Testis (tissue), 2 donors: ENCODE measurements at regions not wholly inside any gene's neighbourhood (a gene's known extent, or its start where the extent isn't known, plus 50 kb on each side); places are given as distances from the start of the nearest gene placed in this dataset.

Experiments
- DNase-seq: peaks from one replicate; pipeline ENCODE4 v3.0.0-alpha.2; 2019
- H3K27ac ChIP-seq, 2 donors: fragments of 200-600 bp; sonication (generic); one replicate each; pipeline ENCODE4 v1.5.1; 2019
- H3K27me3 ChIP-seq: fragments of 200-600 bp; sonication (generic); one replicate; pipeline ENCODE4 v1.5.1; 2019
- H3K36me3 ChIP-seq: fragments of 200-600 bp; sonication (generic); one replicate; pipeline ENCODE4 v1.5.1; 2017; ENCODE audit warnings: low read depth; ENCODE audit errors: missing control alignments
- H3K4me1 ChIP-seq: fragments of 200-600 bp; sonication (generic); one replicate; pipeline ENCODE4 v1.5.1; 2019
- H3K4me3 ChIP-seq, 2 donors: fragments of 200-600 bp; sonication (generic); one replicate each; pipeline ENCODE4 v1.5.1; 2017 to 2019
- H3K9me3 ChIP-seq: fragments of 200-600 bp; sonication (generic); one replicate; pipeline ENCODE4 v1.5.1; 2017
- CTCF ChIP-seq, 3 experiments: fragments of 450-650 bp in 2 of 3; fragments of 200-600 bp in 1 of 3; sonication (generic) in 1 of 3; IDR thresholded peaks; one replicate each; pipeline ENCODE4 v1.5.1; 2016 to 2019; ENCODE audit warnings: antibody characterized with exemption in 3 of 3, mild to moderate bottlenecking in 2 of 3, moderate library complexity in 1 of 3
- POLR2A ChIP-seq: fragments of 450-650 bp; IDR thresholded peaks from one replicate; pipeline ENCODE4 v1.6.1; 2017; ENCODE audit warnings: antibody characterized with exemption, mild to moderate bottlenecking, moderate library complexity
- WGBS, 2 donors: methylation state at CpG; one replicate each; pipeline ENCODE4 v1.1.5; 2018; 5-methylcytosine and 5-hydroxymethylcytosine counted together
- intact Hi-C: fragments of 100-400 bp; cut with DNase I; formaldehyde crosslinking; loops from one replicate; pipeline ENCODE4 v1.15.1; 2023; ENCODE audit warnings: low total_unique reads

GRCh38 chr6:51550243-51550642 is 537.2 kb downstream of the PKHD1 start:
- intact Hi-C loops, result no loop called here
- Histone ChIP-seq H3K9me3 (no peaks in the 10 kb centered on the region), H3K27ac (no peak overlapping the region), H3K4me1 (no peaks in the 10 kb centered on the region), H3K4me3 (no peak overlapping the region), H3K36me3 (no peaks in the 10 kb centered on the region), H3K27me3 (no peaks in the 10 kb centered on the region)
- WGBS, 2 donors, result 57 to 58% methylated on average over 1 of the region's 1 CpG
- DNase-seq, result no peak
- TF ChIP-seq POLR2A, result no peak
- TF ChIP-seq CTCF (IDR thresholded peaks at IDR 0.05), result no peak

- intact Hi-C loops, result no loop called here
- H3K36me3 ChIP-seq, result no peaks in the 10 kb centered on the region
- H3K9me3 ChIP-seq, result no peaks in the 10 kb centered on the region
- H3K27ac ChIP-seq, result no peak overlapping the region
- no peaks in the 10 kb centered on the region for H3K4me1 ChIP-seq
- TF ChIP-seq CTCF (IDR thresholded peaks at IDR 0.05), result no peak
- TF ChIP-seq POLR2A, result no peak
- no peak overlapping the region for H3K4me3 ChIP-seq
- DNase-seq, result no peak
- H3K27me3 ChIP-seq, result no peaks in the 10 kb centered on the region
- WGBS, 2 donors, result 60 to 70% methylated on average over 3 of the region's 3 CpGs
Observed at GRCh38 chr6:51552435-51552834, 535.0 kb downstream of the PKHD1 start.

GRCh38 chr6:51553246-51554015 is 534.0 kb downstream of the PKHD1 start:
- Histone ChIP-seq H3K4me1 (no peaks in the 10 kb centered on the region), H3K36me3 (no peaks in the 10 kb centered on the region), H3K27me3 (no peaks in the 10 kb centered on the region), H3K27ac (no peak overlapping the region), H3K9me3 (no peaks in the 10 kb centered on the region), H3K4me3 (no peak overlapping the region)
- intact Hi-C loops, result no loop called here
- no peak for TF ChIP-seq CTCF (IDR thresholded peaks at IDR 0.05)
- DNase-seq, result no peak
- WGBS, 2 donors, result 69 to 71% methylated on average over 12 to 19 of the region's 19 CpGs

- Histone ChIP-seq H3K9me3 (no peaks in the 10 kb centered on the region), H3K27me3 (no peaks in the 10 kb centered on the region), H3K27ac (no peak overlapping the region), H3K4me1 (no peaks in the 10 kb centered on the region), H3K4me3 (no peak overlapping the region), H3K36me3 (no peaks in the 10 kb centered on the region)
- DNase-seq, result no peak
- no peak for TF ChIP-seq POLR2A
- no peak for TF ChIP-seq CTCF (IDR thresholded peaks at IDR 0.05)
- intact Hi-C loops, result no loop called here
- 66 to 76% methylated on average over 3 of the region's 3 CpGs for WGBS, 2 donors
Observed at GRCh38 chr6:51554029-51554428, 533.4 kb downstream of the PKHD1 start.

- WGBS, 2 donors, result 63 to 79% methylated on average over 2 of the region's 2 CpGs
- Histone ChIP-seq H3K27ac (no peak overlapping the region), H3K9me3 (no peaks in the 10 kb centered on the region), H3K4me1 (no peaks in the 10 kb centered on the region), H3K36me3 (no peaks in the 10 kb centered on the region), H3K27me3 (no peaks in the 10 kb centered on the region), H3K4me3 (no peak overlapping the region)
- TF ChIP-seq POLR2A (no peak), CTCF (IDR thresholded peaks at IDR 0.05) (no peak)
- no peak for DNase-seq
- intact Hi-C loops, result no loop called here
Observed at GRCh38 chr6:51559059-51559458, 528.4 kb downstream of the PKHD1 start.
